Osteocyte (in vitro differentiated cells): ENCODE measurements at regions not wholly inside any gene's neighbourhood (a gene's known extent, or its start where the extent isn't known, plus 50 kb on each side); places are given as distances from the start of the nearest gene placed in this dataset.
"Not testable (repeated sequence)": the region's sequence is repeated elsewhere in the genome, so short reads cannot be mapped to it uniquely, and the experiment has no call there.

Source experiments
- DNase-seq: peaks from one replicate; pipeline ENCODE4 v3.0.0; 2021; ENCODE audit warnings: mixed read lengths; ENCODE audit not compliant: unreplicated experiment; ENCODE audit errors: extremely low spot score
- H3K27ac Mint-ChIP-seq: one replicate; pipeline ENCODE4 v1.8.0; 2021; ENCODE audit warnings: mild to moderate bottlenecking, mixed read lengths; ENCODE audit not compliant: unreplicated experiment
- H3K27me3 Mint-ChIP-seq: one replicate; pipeline ENCODE4 v1.8.0; 2021; ENCODE audit warnings: mixed read lengths; ENCODE audit not compliant: unreplicated experiment
- H3K36me3 Mint-ChIP-seq: one replicate; pipeline ENCODE4 v1.8.0; 2021; ENCODE audit warnings: mixed read lengths; ENCODE audit not compliant: unreplicated experiment
- H3K4me1 Mint-ChIP-seq: one replicate; pipeline ENCODE4 v1.8.0; 2021; ENCODE audit warnings: mixed read lengths; ENCODE audit not compliant: unreplicated experiment
- H3K4me3 Mint-ChIP-seq: one replicate; pipeline ENCODE4 v1.8.0; 2021; ENCODE audit warnings: mild to moderate bottlenecking, moderate library complexity, mixed read lengths; ENCODE audit not compliant: unreplicated experiment
- H3K9me3 Mint-ChIP-seq: one replicate; pipeline ENCODE4 v1.8.0; 2021; ENCODE audit warnings: mixed read lengths; ENCODE audit not compliant: unreplicated experiment
- CTCF ChIP-seq: fragments of 200-600 bp; sonication (generic); IDR thresholded peaks from 2 replicates; pipeline ENCODE4 v1.5.0; 2021; ENCODE audit warnings: antibody characterized with exemption, mild to moderate bottlenecking, moderate library complexity

GRCh38 chr5:58181578-58182286 is 278.2 kb downstream of the PLK2 start:
- H3K4me3 Mint-ChIP-seq = no peak overlapping the region
- no peak for DNase-seq
- no peak overlapping the region for H3K27ac Mint-ChIP-seq

GRCh38 chr5:58172946-58173345 is 286.9 kb downstream of the PLK2 start:
- DNase-seq = no peak
- H3K27me3 Mint-ChIP-seq = no peaks in the 10 kb centered on the region
- H3K9me3 Mint-ChIP-seq = no peaks in the 10 kb centered on the region
- no peaks in the 10 kb centered on the region for H3K36me3 Mint-ChIP-seq
- no peak overlapping the region for H3K27ac Mint-ChIP-seq
- TF ChIP-seq CTCF = no peak
- H3K4me1 Mint-ChIP-seq = no peaks in the 10 kb centered on the region
- H3K4me3 Mint-ChIP-seq = no peak overlapping the region

More at GRCh38 chr5:58181578-58182286, 278.2 kb downstream of the PLK2 start:
- H3K9me3 Mint-ChIP-seq = no peaks in the 10 kb centered on the region
- peaks cover 3% of the 10 kb centered on the region for H3K4me1 Mint-ChIP-seq
- H3K36me3 Mint-ChIP-seq = no peaks in the 10 kb centered on the region
- TF ChIP-seq CTCF = no peak
- no peaks in the 10 kb centered on the region for H3K27me3 Mint-ChIP-seq

- H3K36me3 Mint-ChIP-seq = no peaks in the 10 kb centered on the region
- peaks cover 3% of the 10 kb centered on the region for H3K9me3 Mint-ChIP-seq
- H3K27ac Mint-ChIP-seq = no peak overlapping the region
- no peak for DNase-seq
- H3K4me3 Mint-ChIP-seq = no peak overlapping the region
- TF ChIP-seq CTCF = no peak
- H3K27me3 Mint-ChIP-seq = no peaks in the 10 kb centered on the region
- no peaks in the 10 kb centered on the region for H3K4me1 Mint-ChIP-seq
These were observed 294.7 kb downstream of the PLK2 start for GRCh38 chr5:58165152-58165551.

- H3K27ac Mint-ChIP-seq, H3K4me1 Mint-ChIP-seq, H3K4me3 Mint-ChIP-seq, H3K36me3 Mint-ChIP-seq, H3K27me3 Mint-ChIP-seq: not testable (repeated sequence)
- DNase-seq = peak; percentile 75
- peaks cover 11% of the 10 kb centered on the region for H3K9me3 Mint-ChIP-seq
These were observed 298.0 kb downstream of the PLK2 start for GRCh38 chr5:58161889-58162288.

- Mint-ChIP-seq H3K9me3 (peaks cover 12% of the 10 kb centered on the region), H3K4me3 (no peak overlapping the region), H3K36me3 (no peaks in the 10 kb centered on the region), H3K4me1 (no peaks in the 10 kb centered on the region), H3K27me3 (peaks cover 11% of the 10 kb centered on the region), H3K27ac (no peak overlapping the region)
- DNase-seq = no peak
- no peak for TF ChIP-seq CTCF
These were observed 302.7 kb downstream of the PLK2 start for GRCh38 chr5:58156973-58157701.
